ENCODE measurements at regions not wholly inside any gene's neighbourhood (a gene's known extent, or its start where the extent isn't known, plus 50 kb on each side); places are given as distances from the start of the nearest gene placed in this dataset.

GRCh38 chr3:135559802-135560201, 405.7 kb upstream of the PPP2R3A start:
- TF ChIP-seq CTCF (IDR thresholded peaks at IDR 0.05) (no peak), POLR2A (IDR thresholded peaks at IDR 0.05) (no peak)
